Neural cell (in vitro differentiated cells): ENCODE measurements at regions not wholly inside any gene's neighbourhood (a gene's known extent, or its start where the extent isn't known, plus 50 kb on each side); places are given as distances from the start of the nearest gene placed in this dataset.

Experiments used
- CTCF ChIP-seq: fragments of 450-650 bp; IDR thresholded peaks from 2 replicates; pipeline ENCODE4 v1.5.1; 2014; ENCODE audit warnings: antibody characterized with exemption, mild to moderate bottlenecking, moderate library complexity; ENCODE audit not compliant: poor library complexity, severe bottlenecking
- EZH2 ChIP-seq: fragments of 200-600, 300-800 bp; shearing (Covaris generic), sonication (generic); IDR thresholded peaks from 2 replicates; pipeline ENCODE4 v1.6.1; 2014; ENCODE audit warnings: antibody characterized with exemption, low read length, borderline replicate concordance, mild to moderate bottlenecking; ENCODE audit not compliant: insufficient read depth, poor library complexity, severe bottlenecking
- MXI1 ChIP-seq: fragments of 450-650 bp; conservative IDR thresholded peaks from 2 replicates; pipeline ENCODE4 v1.6.1; 2014; ENCODE audit warnings: antibody characterized with exemption, mild to moderate bottlenecking; ENCODE audit not compliant: poor library complexity, severe bottlenecking
- POLR2AphosphoS5 ChIP-seq: IDR thresholded peaks from 2 replicates; pipeline ENCODE4 v1.6.1; 2012
- RAD21 ChIP-seq: fragments of 450-650 bp; conservative IDR thresholded peaks from 2 replicates; pipeline ENCODE4 v1.6.1; 2014; ENCODE audit warnings: antibody characterized with exemption, mild to moderate bottlenecking, moderate library complexity
- SMC3 ChIP-seq: fragments of 450-650 bp; conservative IDR thresholded peaks from 2 replicates; pipeline ENCODE4 v1.6.1; 2014; ENCODE audit warnings: antibody characterized with exemption, mild to moderate bottlenecking, moderate library complexity; ENCODE audit not compliant: poor library complexity
- TAF1 ChIP-seq: IDR thresholded peaks from 2 replicates; pipeline ENCODE4 v1.6.1; 2012; ENCODE audit warnings: low read depth

- TF ChIP-seq POLR2AphosphoS5 (no peak), TAF1 (no peak), CTCF (no peak), MXI1 (no peak), EZH2 (no peak), SMC3 (no peak), RAD21 (no peak)
These were observed 289.6 kb downstream of the KIF4B start for GRCh38 chr5:155303120-155303519.
